NCI-H526 (cell line): ENCODE measurements at regions not wholly inside any gene's neighbourhood (a gene's known extent, or its start where the extent isn't known, plus 50 kb on each side); places are given as distances from the start of the nearest gene placed in this dataset.

Source experiments
- DNase-seq, 2 experiments: peaks; one replicate each; lab custom pipeline; 2025; lab: John Stamatoyannopoulos, UW

DNA sequence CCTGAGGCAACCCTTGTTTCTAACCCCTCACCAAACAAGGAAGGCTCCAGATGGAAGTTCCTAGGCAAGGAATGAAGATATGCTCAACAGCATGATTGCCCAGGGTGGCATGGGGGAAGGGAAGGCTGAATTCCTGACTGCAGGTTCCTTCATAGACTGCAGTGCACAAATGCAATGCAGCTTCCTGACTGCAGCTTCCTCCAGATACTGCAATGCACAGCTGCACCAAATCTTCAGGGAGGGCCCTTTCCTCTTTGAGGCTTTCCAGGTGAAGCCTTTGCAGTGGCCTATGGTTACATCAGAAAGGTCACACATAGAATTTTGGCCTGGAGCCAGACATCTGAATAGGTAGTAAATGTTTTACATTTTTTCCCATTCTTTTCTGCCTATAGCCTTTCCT lies 58.8 kb upstream of the DYNAP start:
- DNase-seq = no peak

DNA sequence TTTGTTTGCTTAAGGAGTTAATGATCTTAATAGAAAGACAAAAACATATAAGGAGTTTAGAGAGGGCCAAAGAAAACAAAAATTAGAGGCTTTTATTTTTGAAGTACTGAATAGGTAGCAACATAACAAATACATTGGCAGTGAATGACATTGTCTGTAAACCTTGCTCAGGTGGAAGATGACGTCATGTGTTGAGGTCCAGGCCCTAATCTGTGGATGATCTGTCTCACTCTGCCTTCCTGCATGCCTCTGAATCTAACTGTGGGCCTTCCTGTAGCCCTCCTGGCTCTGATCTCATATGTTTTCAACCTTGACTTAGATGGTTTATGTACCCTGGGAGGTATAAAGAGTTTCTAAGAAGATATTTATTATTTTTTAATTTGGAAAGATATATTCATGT lies 58.1 kb upstream of the DYNAP start:
- DNase-seq = no peak
